Middle frontal gyrus (tissue), 1 donor: ENCODE measurements at regions not wholly inside any gene's neighbourhood (a gene's known extent, or its start where the extent isn't known, plus 50 kb on each side); places are given as distances from the start of the nearest gene placed in this dataset.
"Not testable (repeated sequence)": the region's sequence is repeated elsewhere in the genome, so short reads cannot be mapped to it uniquely, and the experiment has no call there.

Experiments used
- DNase-seq: peaks from one replicate; pipeline ENCODE4 v3.0.0-alpha.2; 2015; ENCODE audit warnings: low spot score; ENCODE audit errors: extremely low spot score

- DNase-seq, result no peak
Observed at GRCh38 chr20:48026981-48027592, 241.8 kb upstream of the SULF2 start.

DNA sequence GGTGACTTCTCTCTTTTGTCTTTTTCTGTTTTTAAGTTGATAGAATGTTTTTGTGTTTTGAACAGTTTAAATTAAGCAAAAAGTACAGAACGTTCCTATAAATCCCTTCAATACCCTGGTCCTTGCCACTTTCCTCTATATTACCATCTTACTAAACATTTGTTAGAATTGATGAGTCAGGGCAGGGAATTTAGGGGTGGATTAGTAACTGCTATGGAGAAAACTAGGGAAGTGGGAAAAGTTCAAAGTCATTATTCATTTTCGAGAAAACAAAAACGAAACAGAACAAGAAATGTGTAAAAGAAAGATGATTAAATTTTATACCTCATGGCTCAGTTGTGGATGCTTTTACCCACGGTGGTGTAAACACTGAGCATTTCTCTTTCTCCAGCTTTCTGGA is 240.4 kb upstream of the SULF2 start:
- DNase-seq, result no peak

DNA sequence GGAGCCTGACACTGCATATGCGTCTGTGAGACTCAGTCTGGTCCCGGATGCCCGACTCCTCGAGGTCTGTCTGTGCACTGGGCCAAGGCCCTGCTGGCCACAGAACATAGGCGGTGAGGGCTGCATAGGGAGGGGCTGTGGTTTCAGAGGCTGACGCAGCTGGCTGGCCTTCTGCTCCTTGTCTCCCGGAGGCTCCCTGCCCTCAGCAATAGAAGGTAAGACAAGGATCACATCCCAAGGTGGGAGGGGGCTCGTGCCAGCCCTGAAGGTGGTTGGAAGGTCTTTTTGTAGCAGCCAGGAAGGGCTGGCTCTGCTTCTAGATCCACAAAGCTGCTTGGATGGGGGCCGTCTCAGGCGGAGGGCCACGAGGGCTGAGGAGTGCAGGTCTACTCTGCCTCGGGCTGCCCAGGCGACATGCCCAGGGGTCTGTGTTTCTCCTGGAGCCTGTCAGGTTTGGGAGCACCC is 239.8 kb upstream of the SULF2 start:
- no peak for DNase-seq

DNA sequence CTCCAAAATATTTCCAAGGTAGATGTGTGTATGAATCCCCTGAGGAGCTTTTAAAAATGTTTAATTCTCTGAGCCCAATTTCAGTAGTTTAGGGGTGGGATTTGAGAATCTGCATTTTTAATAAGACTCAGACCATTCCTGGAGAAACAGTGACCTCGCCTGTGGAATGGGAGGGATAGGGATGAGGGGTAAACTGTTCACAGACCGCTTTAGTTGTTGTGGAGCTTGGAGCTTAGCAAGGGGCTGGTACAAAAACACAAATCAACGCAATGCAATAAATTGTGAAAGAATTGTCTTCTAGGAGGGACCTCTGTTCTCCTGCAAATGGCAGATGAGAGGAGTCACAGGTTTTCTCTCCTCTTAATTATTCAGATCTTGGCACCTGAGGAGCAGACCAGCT is 239.3 kb upstream of the SULF2 start:
- no peak for DNase-seq

DNA sequence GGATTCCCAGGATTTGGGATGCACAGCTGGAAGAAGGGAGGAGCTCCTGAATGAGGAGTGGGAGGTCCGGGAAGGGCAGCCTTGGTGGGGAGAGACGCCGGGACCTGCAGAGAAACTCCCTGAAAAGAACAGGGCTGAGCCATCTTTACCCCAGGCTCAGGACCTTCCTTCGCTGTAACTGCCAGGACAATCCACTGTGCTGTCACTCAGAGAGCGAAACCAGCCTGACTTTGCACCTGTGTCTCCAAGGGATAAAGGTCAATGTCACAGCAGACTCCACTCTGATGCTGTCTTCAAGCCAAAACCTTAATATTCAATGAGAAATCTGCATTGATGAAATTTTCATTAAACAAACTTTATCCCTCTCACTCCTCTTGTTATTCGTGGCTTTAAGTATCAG is 235.4 kb upstream of the SULF2 start:
- not testable (repeated sequence) for DNase-seq

GRCh38 chr20:48019940-48020339 is 234.7 kb upstream of the SULF2 start:
- no peak for DNase-seq

DNA sequence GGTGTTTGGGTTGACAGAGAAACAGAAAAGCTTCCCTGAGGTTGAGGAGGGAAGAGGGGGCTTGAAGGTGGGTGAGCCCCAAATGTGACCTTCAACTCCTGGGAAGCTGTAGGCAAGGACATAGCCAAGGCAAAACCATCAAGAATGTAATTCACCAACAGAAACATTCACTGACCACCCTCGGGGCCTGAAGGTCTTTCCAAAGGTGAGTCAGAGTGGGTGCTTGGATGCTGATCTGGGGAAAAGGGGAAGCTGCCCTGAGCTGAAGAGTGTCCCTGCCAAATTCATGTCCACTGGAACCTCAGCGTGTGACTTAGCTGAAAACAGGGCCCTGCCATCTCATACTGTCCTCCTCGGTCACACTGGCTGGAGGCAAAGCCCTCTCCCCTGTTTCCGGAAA is 234.2 kb upstream of the SULF2 start:
- DNase-seq, result no peak

- DNase-seq, result not testable (repeated sequence)
Observed at GRCh38 chr20:48018851-48019250, 233.6 kb upstream of the SULF2 start.

- DNase-seq, result no peak
Observed at GRCh38 chr20:48017992-48018391, 232.7 kb upstream of the SULF2 start.

- no peak for DNase-seq
Observed at GRCh38 chr20:48017509-48017908, 232.2 kb upstream of the SULF2 start.

DNA sequence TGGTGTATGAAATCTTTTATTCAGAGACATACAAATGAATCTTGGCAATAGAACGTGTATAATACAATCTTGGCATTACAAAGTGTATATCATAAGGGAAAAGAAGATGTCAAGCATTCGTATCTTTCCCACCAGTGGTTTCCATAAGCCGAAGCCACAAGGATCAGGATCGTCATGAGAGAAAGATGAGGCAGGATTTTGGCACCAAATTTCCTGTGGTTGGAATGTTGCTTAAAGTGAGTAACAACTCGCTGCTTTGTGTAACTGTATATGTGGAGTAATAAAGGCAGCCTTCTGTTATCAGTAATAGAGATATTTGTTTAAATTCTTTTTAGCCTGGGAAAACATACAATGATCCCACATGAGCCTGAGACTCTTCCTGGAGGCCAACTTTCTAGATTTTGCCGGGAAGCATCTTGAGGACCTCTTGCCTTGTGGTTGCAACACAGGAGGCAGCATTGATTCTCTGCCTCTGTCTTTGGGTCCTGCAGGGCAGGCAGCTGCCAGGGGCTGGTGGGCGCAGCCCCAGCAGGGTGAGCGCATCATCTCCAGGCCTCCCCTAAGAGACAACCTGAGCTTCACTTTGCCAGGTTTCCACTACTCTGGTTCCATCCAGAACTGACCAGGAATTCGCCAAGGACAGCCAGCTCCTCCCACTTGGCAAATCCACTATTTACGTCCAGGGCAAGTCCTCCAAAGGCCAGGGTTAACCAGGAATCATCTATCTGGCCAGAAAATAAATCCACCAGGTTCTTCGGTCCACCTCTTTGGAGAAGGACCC is 230.9 kb upstream of the SULF2 start:
- no peak for DNase-seq

GRCh38 chr20:48015141-48015910 is 230.0 kb upstream of the SULF2 start:
- DNase-seq, result no peak

DNA sequence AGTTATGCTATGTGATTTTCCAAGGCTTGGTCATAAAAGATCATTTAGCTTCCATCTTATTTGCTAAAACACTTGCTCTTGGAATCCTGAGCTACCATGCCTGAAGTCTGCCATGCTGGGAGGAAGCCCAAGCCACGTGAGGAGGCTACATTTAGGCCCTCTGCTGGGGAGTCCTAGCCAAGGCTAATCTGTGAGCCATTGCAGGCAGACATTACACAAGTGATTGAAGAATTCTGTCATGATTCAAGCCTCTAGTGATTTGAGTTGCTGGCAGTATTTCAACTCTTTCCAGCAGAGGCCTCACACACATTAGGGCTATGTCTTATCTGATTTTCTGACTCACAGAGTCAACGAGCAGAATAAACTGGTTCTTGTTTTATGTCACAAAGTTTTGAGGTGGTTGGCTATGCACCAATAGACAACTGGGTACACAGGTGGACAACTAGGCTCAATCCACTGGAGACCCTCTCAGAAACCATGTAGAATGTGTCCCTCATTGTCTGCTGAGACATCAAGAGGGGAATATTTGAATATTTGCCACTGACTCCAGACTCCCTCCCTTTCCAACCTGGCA is 227.2 kb upstream of the SULF2 start:
- DNase-seq, result no peak

GRCh38 chr20:48011025-48011424 is 225.7 kb upstream of the SULF2 start:
- DNase-seq, result no peak

GRCh38 chr20:48010623-48011022 is 225.3 kb upstream of the SULF2 start:
- DNase-seq, result no peak

- DNase-seq, result peak; percentile 17
Observed at GRCh38 chr20:48008850-48009515, 223.7 kb upstream of the SULF2 start.

DNA sequence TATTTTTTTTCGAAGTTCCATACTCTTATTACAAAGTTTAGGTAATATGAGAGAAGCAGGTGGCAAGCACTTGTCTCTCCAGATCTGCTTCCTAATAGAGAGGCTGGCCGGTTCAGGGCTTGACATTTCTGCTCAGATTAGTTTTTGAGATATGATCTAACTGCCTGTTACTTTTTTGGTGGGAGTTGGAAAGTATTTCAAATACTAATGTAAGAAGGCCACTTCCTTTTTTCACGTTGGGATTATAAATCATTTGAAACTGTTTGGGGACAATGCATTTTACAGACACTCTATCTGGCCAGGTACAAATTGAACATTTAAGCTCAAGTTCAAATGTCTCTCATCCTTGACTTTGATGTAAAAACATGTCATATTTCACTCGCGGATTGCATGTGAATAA is 222.1 kb upstream of the SULF2 start:
- no peak for DNase-seq

DNA sequence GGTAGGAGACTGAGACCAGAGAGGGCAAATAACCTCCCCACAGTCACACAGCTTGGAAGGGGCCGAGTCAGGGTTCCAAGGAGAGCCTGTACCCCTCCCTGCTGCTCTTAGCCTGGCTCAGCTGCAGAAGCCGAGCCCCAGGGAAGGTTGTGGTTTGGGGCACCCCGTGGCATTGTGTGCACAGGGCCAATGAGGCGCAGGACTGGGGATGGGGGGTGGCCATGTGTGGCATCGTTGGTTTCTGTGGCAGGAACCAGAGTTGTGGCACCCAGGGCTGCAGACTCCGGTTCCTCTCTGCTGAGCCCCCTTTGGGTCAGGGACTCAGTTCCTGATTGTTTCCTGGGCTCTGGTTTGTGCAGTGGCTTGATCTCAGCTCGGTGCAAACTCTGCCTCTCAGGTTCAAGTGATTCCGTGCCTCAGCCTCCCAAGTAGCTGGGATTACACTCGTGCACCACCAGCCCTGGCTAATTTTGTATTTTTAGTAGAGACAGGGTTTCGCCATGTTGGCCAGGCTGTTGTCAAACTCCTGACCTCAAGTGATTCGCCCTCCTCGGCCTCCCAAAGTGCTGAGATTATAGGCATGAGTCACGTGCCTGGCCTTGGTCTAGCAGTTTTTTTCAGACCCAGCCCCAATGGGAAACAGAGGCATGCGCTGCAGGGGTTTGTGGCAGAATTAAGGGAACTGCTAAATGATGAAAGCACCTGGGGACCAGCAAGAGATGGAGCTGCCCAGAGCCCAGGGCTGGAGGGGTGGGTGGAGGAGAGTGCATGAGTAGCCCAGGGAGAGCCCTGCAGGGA is 221.0 kb upstream of the SULF2 start:
- no peak for DNase-seq

DNA sequence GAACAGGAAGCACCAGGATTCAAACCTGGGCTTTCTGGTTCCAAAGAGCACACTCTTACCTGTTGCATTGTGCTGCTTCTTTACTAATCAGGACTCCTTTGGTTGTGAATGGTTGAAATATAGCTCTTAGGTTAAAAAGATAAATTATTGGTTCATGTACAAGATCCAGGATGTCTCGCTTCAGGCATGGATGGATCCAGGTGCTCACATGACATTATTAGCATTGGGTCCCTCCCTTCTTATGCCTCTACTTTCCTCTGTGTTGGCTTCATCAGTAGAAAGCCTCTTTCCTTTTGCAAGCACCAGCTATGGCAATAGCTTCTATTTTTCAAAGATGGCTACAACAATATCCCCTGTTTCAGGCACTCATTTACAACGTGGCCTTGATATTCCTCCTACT is 217.7 kb upstream of the SULF2 start:
- no peak for DNase-seq

DNA sequence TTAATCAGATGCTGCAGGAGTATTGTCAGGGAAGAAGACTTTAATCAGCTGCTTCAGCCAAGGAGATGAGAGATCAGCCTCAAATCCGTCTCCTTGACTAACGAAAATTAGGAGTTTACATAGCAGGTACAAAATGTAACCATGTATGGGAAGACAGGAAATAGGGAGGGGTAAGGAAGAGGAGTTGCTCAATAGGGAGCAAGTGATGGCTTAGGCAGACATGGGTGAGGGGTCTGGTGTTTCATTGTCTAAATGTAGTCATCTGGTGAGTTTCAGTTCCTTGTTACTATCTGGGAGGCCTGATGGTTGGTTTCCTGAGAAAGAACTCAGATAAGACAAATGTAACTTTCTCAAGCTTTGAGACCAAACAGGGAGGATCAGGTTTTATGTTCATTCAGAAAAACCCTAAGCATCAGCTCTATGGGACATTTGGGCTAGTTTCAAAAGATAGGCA is 217.3 kb upstream of the SULF2 start:
- DNase-seq, result no peak
